GM21786 (cell line): ENCODE measurements at regions not wholly inside any gene's neighbourhood (a gene's known extent, or its start where the extent isn't known, plus 50 kb on each side); places are given as distances from the start of the nearest gene placed in this dataset.

Experiments used
- ATAC-seq: cut with Tn5 transposase; IDR thresholded peaks from one replicate; pipeline ENCODE4 v1.9.1; 2021; ENCODE audit not compliant: unreplicated experiment

GRCh38 chr3:103712320-103713008 is 1277.6 kb downstream of the ZPLD1 start:
- no peak for ATAC-seq

GRCh38 chr3:103729547-103729946 is 1294.7 kb downstream of the ZPLD1 start:
- ATAC-seq: no peak

GRCh38 chr3:103730744-103731143 is 1295.9 kb downstream of the ZPLD1 start:
- ATAC-seq: no peak

- ATAC-seq: no peak
Measured at GRCh38 chr3:103752986-103753385, 1318.2 kb downstream of the ZPLD1 start.

GRCh38 chr3:103767635-103768034 is 1332.8 kb downstream of the ZPLD1 start:
- ATAC-seq: no peak

GRCh38 chr3:103785017-103785416 is 1350.2 kb downstream of the ZPLD1 start:
- ATAC-seq: no peak

- no peak for ATAC-seq
Measured at GRCh38 chr3:103785537-103785936, 1350.7 kb downstream of the ZPLD1 start.

GRCh38 chr3:103786296-103786695 is 1351.5 kb downstream of the ZPLD1 start:
- ATAC-seq: no peak

GRCh38 chr3:103787164-103787871 is 1352.5 kb downstream of the ZPLD1 start:
- ATAC-seq: no peak

GRCh38 chr3:103787879-103788278 is 1353.1 kb downstream of the ZPLD1 start:
- no peak for ATAC-seq

GRCh38 chr3:103791786-103792515 is 1357.1 kb downstream of the ZPLD1 start:
- ATAC-seq: no peak

GRCh38 chr3:103794656-103795055 is 1359.8 kb downstream of the ZPLD1 start:
- no peak for ATAC-seq

GRCh38 chr3:103796068-103796467 is 1361.3 kb downstream of the ZPLD1 start:
- no peak for ATAC-seq

GRCh38 chr3:103803787-103804186 is 1369.0 kb downstream of the ZPLD1 start:
- no peak for ATAC-seq

- no peak for ATAC-seq
Measured at GRCh38 chr3:103810167-103810566, 1375.4 kb downstream of the ZPLD1 start.

- no peak for ATAC-seq
Measured at GRCh38 chr3:103813955-103814354, 1379.1 kb downstream of the ZPLD1 start.

- no peak for ATAC-seq
Measured at GRCh38 chr3:103818398-103818797, 1383.6 kb downstream of the ZPLD1 start.

- no peak for ATAC-seq
Measured at GRCh38 chr3:103818800-103819199, 1384.0 kb downstream of the ZPLD1 start.

GRCh38 chr3:103825586-103825985 is 1390.8 kb downstream of the ZPLD1 start:
- ATAC-seq: no peak

- ATAC-seq: no peak
Measured at GRCh38 chr3:103829723-103830326, 1395.0 kb downstream of the ZPLD1 start.
